Common myeloid progenitor, CD34-positive (primary cell): ENCODE measurements at regions not wholly inside any gene's neighbourhood (a gene's known extent, or its start where the extent isn't known, plus 50 kb on each side); places are given as distances from the start of the nearest gene placed in this dataset.

ENCODE experiments used
- CTCF ChIA-PET: fragments of 350-600 bp; sonication (Branson Sonifier 250); formaldehyde crosslinking; loops from one replicate; lab custom pipeline; 2021; ENCODE audit warnings: antibody characterized with exemption; lab: Charles Lee
- POLR2A ChIA-PET: fragments of 350-600 bp; sonication (Branson Sonifier 250); formaldehyde crosslinking; loops from one replicate; lab custom pipeline; 2021; ENCODE audit warnings: antibody characterized with exemption; lab: Charles Lee
- DNase-seq, 3 donors: peaks; one replicate each; pipeline versions ENCODE4 v3.0.0 to v3.0.0-alpha.2; 2013
- H3K27ac ChIP-seq, 2 experiments: 1 replicate in 1 of 2; 2 replicates in 1 of 2; pipeline ENCODE4 v1.7.0; 2013; ENCODE audit warnings: inconsistent platforms in 2 of 2, low read length in 2 of 2, mild to moderate bottlenecking in 2 of 2, low read depth in 1 of 2, moderate library complexity in 1 of 2; ENCODE audit not compliant: severe bottlenecking in 2 of 2, insufficient read depth in 1 of 2, poor library complexity in 1 of 2
- H3K27me3 ChIP-seq, 5 experiments: replicated peaks in 2 of 5; 1 replicate in 3 of 5; 2 replicates in 2 of 5; pipeline versions ENCODE4 v1.6.1 to v1.7.0; 2013; ENCODE audit warnings: low read length in 4 of 5, mild to moderate bottlenecking in 2 of 5, moderate library complexity in 2 of 5, inconsistent platforms in 1 of 5; ENCODE audit not compliant: insufficient read depth in 5 of 5, control insufficient read depth in 4 of 5
- H3K36me3 ChIP-seq, 4 experiments: 1 replicate in 2 of 4; 2 replicates in 2 of 4; pipeline versions ENCODE4 v1.6.1 to v1.7.0; 2013; ENCODE audit warnings: low read length in 3 of 4, control low read depth in 1 of 4, mild to moderate bottlenecking in 1 of 4; ENCODE audit not compliant: control insufficient read depth in 4 of 4, insufficient read depth in 4 of 4
- H3K4me1 ChIP-seq, 4 experiments: 1 replicate in 3 of 4; 2 replicates in 1 of 4; pipeline versions ENCODE4 v1.6.1 to v1.7.1; 2013; ENCODE audit warnings: low read length in 3 of 4, mild to moderate bottlenecking in 3 of 4, control low read depth in 1 of 4, inconsistent platforms in 1 of 4, moderate library complexity in 1 of 4; ENCODE audit not compliant: control insufficient read depth in 4 of 4, insufficient read depth in 4 of 4; ENCODE audit errors: control extremely low read depth in 1 of 4
- H3K4me3 ChIP-seq, 7 experiments: 1 replicate in 4 of 7; 2 replicates in 3 of 7; pipeline versions ENCODE4 v1.5.1 to v1.7.0; 2013; ENCODE audit warnings: mild to moderate bottlenecking in 7 of 7, low read length in 6 of 7, moderate library complexity in 6 of 7, inconsistent platforms in 2 of 7, low read depth in 2 of 7, control low read depth in 1 of 7; ENCODE audit not compliant: insufficient read depth in 4 of 7, control insufficient read depth in 1 of 7; ENCODE audit errors: extremely low read depth in 1 of 7
- H3K9me3 ChIP-seq, 5 experiments: 1 replicate in 4 of 5; 2 replicates in 1 of 5; pipeline versions ENCODE4 v1.6.1 to v1.7.1; 2013; ENCODE audit warnings: low read length in 4 of 5, mild to moderate bottlenecking in 2 of 5, inconsistent platforms in 1 of 5, low read depth in 1 of 5, moderate library complexity in 1 of 5; ENCODE audit not compliant: control insufficient read depth in 4 of 5, insufficient read depth in 2 of 5; ENCODE audit errors: control extremely low read depth in 1 of 5
- WGBS: methylation state at CpG from one replicate; pipeline ENCODE4 v1.1.5; 2013; ENCODE audit not compliant: insufficient coverage; 5-methylcytosine and 5-hydroxymethylcytosine counted together

DNA sequence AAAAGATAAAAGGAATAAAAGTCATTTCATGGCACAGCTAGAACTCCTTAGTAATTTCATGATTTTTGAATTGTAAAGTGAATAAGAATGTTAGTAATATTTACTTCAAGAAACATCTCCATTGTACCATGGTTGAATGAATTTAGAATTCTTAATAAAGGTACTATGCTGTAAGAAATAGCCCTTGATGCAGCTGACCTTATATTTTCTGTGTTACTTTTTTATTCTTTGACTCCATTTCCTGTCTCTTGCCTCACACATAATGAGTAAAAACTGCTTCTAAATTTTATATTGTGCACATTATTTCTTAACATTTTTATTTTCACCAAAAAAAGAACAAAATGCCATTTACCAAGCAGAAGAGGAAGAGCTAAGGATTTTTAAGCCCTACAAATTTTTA lies 81.9 kb upstream of the PDHA2 start:
- ChIA-PET POLR2A (no interaction called here), CTCF (no interaction called here)
- Histone ChIP-seq H3K4me1 (peaks cover 0 to 7% (median 0%) of the 10 kb centered on the region in 4 experiments), H3K36me3 (no peaks in the 10 kb centered on the region), H3K9me3 (no peaks in the 10 kb centered on the region), H3K27me3 (no peaks in the 10 kb centered on the region), H3K4me3 (no peak overlapping the region), H3K27ac (no peak overlapping the region)
- no peak for DNase-seq

DNA sequence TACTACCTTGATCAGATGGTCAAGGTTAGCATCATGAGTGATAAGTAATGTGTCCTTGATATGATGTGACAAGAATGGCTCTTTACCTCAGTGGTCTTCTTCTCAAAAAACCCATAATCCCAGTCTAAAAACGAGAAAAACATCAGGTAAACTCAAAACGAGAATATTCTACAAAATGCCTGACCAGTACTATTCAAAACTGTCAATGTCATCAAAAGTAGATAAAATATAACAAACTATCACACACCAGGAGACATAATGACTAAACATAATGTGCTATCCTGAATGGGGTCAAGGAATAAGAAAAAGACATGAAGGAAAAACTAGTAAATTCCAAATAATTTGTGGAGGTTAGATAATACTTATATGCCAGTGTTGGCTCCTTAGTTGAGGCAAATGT lies 85.2 kb upstream of the PDHA2 start:
- no peak overlapping the region for H3K27ac ChIP-seq
- H3K27me3 ChIP-seq, result no peaks in the 10 kb centered on the region
- ChIA-PET POLR2A (no interaction called here), CTCF (no interaction called here)
- no CpG with 5 or more reads among the region's 2 CpGs for WGBS
- no peaks in the 10 kb centered on the region for H3K9me3 ChIP-seq
- H3K4me1 ChIP-seq, result peaks cover 0 to 7% (median 0%) of the 10 kb centered on the region in 4 experiments
- DNase-seq, result no peak
- H3K36me3 ChIP-seq, result no peaks in the 10 kb centered on the region
- H3K4me3 ChIP-seq, result no peak overlapping the region

DNA sequence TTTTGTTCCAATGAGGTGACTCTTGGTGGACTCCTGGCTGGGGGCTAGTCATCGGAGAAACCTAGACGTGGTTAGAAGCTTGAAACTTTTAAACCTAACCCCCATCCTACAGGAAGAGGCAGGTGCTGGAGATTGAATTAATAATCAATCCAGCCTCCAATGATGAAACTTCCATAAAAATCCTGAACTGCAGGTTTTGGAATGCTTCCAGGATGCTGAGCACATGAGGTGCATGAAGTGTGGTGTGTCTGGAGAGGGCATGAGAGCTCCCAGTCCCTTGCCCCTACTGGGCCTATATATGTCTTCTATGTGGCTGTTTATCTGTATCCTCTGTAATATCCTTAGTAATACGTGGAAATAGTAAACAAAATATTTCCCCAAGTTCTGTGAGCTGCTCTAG lies 90.7 kb upstream of the PDHA2 start:
- CTCF ChIA-PET, result no interaction called here
- no CpG with 5 or more reads among the region's 3 CpGs for WGBS

DNA sequence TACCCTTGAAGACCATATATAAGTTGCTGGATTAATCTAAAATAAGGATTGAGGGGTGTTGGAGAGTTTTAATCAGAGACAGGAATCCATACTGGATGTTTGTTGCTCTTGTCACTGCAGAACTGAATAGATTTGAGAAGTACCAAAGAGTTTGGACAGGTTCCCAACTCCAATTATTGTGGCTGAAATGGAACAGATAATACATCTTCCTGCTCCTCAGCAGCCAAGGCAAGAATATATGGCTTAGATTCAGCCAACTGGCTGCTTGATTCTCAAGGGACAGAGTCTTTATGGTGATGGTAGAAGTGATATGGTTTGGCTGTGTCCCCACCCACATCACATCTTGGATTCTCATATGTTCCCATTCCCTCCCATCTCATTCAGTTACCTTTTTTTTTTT lies 97.0 kb upstream of the PDHA2 start:
- H3K4me3 ChIP-seq, result no peak overlapping the region
- no peaks in the 10 kb centered on the region for H3K27me3 ChIP-seq
- peaks cover 0 to 3% (median 0%) of the 10 kb centered on the region in 5 experiments for H3K9me3 ChIP-seq
- ChIA-PET POLR2A (no interaction called here), CTCF (no interaction called here)
- DNase-seq, result no peak
- no peak overlapping the region for H3K27ac ChIP-seq
- no peaks in the 10 kb centered on the region for H3K4me1 ChIP-seq
- H3K36me3 ChIP-seq, result no peaks in the 10 kb centered on the region

More for the DNA sequence above, 90.7 kb upstream of the PDHA2 start:
- no peaks in the 10 kb centered on the region for H3K27me3 ChIP-seq
- H3K4me1 ChIP-seq, result no peaks in the 10 kb centered on the region
- POLR2A ChIA-PET, result no interaction called here
- H3K36me3 ChIP-seq, result no peaks in the 10 kb centered on the region
- no peak overlapping the region for H3K27ac ChIP-seq
- H3K9me3 ChIP-seq, result no peaks in the 10 kb centered on the region
- no peak for DNase-seq
- no peak overlapping the region for H3K4me3 ChIP-seq

DNA sequence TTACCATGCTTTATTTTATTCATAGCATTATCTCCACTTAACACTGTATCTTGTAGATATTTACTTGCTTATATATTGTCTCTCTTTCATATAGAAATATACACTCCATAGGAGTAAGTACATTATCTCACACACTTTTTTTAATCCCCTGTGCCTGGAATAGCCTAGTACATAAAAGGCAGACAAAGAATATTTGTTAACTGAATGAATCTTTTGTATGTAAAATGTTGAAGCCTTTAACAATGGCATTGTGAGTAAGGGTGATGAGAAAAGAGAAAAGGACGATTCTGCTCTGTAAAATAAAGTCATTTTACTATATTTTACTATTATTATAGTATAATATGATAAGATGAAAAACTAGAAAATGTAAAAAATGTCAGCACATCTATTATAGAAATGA lies 97.7 kb upstream of the PDHA2 start:
- POLR2A ChIA-PET, result no interaction called here

DNA sequence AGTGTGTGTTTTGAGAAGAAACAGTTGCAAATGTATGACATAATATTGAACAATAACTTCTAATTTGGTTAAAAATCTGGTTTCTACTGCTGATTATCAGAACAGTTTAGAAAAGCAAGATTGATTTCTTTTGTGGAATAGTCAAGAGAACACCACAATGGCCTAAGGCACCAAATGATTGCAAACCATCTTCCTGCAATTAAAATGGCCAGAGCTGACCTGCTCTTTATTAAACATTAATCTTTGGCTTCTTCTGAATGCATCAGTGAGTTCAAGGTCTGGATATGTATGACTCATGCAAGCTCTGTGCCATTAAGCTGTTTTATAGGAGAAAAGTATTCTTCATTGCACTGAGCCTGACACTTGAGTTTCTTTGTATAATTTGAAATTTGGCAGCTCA lies 107.8 kb upstream of the PDHA2 start:
- ChIA-PET CTCF (no interaction called here), POLR2A (no interaction called here)
- H3K27ac ChIP-seq, result no peak overlapping the region
- H3K27me3 ChIP-seq, result no peaks in the 10 kb centered on the region
- H3K36me3 ChIP-seq, result no peaks in the 10 kb centered on the region
- no peaks in the 10 kb centered on the region for H3K4me1 ChIP-seq
- no peak overlapping the region for H3K4me3 ChIP-seq
- no peak for DNase-seq
- no peaks in the 10 kb centered on the region for H3K9me3 ChIP-seq

More for the DNA sequence above, 97.7 kb upstream of the PDHA2 start:
- H3K27me3 ChIP-seq, result no peaks in the 10 kb centered on the region
- no peak overlapping the region for H3K4me3 ChIP-seq
- H3K4me1 ChIP-seq, result no peaks in the 10 kb centered on the region
- peaks cover 0 to 3% (median 0%) of the 10 kb centered on the region in 5 experiments for H3K9me3 ChIP-seq
- CTCF ChIA-PET, result no interaction called here
- DNase-seq, result no peak
- WGBS, result no CpG with 5 or more reads among the region's 1 CpG
- no peaks in the 10 kb centered on the region for H3K36me3 ChIP-seq
- H3K27ac ChIP-seq, result no peak overlapping the region

DNA sequence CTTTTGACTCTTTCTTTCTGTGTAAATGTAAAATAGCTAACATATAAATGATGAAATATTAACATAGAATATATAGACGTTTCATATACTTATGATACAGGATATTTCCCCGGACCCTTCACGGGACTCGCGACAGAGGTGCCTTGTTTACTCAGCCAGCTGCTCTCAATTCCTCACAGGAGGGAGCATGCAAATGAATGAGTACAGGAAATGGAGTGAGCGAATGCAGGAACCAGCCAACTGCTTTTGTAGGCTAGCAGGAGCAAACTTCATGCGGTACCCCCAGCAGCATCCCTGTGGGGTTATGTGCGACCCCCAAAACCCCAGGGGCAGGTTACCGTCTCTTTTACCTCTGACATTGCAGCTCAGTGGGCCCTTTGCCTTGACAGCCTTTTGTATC lies 110.3 kb upstream of the PDHA2 start:
- ChIA-PET POLR2A (interaction anchor here (0.6 kb wide), 1 partner anchor 910 kb away, joined by 3 read pairs; no protein-coding TSS in a partner anchor), CTCF (interaction anchor here (0.7 kb wide), 1 partner anchor 53 kb away, joined by 3 read pairs; no protein-coding TSS in a partner anchor)

More for the DNA sequence above, 110.3 kb upstream of the PDHA2 start:
- no peaks in the 10 kb centered on the region for H3K4me1 ChIP-seq
- H3K9me3 ChIP-seq, result no peaks in the 10 kb centered on the region
- no peak for DNase-seq
- no peak overlapping the region for H3K4me3 ChIP-seq
- no peak overlapping the region for H3K27ac ChIP-seq
- H3K36me3 ChIP-seq, result no peaks in the 10 kb centered on the region
- H3K27me3 ChIP-seq, result no peaks in the 10 kb centered on the region
- WGBS, result 95% methylated on average over 4 of the region's 9 CpGs
